ENCODE measurements at regions not wholly inside any gene's neighbourhood (a gene's known extent, or its start where the extent isn't known, plus 50 kb on each side); places are given as distances from the start of the nearest gene placed in this dataset.
"Not testable (repeated sequence)": the region's sequence is repeated elsewhere in the genome, so short reads cannot be mapped to it uniquely, and the experiment has no call there.

DNA sequence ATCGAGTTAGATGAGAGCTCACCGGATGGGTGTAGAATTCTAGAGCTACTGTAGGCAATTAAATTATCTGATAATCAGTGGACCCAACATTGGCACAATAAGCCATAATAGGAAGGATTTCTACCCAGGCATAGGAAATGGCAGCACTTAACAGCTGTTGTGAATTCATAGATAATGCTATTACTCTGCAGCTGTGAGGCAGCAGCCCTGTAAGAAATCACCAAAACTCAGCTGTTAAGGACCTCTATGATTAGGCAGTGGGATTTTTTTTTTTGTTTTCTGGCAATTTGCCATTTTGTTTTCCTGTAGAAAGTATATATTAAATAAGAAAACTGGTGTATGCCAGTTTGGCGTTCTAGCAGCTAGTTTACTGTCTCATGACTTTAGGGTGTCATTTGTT is 609.1 kb upstream of the SLC35B3 start:
- DNase-seq, result no peak

DNA sequence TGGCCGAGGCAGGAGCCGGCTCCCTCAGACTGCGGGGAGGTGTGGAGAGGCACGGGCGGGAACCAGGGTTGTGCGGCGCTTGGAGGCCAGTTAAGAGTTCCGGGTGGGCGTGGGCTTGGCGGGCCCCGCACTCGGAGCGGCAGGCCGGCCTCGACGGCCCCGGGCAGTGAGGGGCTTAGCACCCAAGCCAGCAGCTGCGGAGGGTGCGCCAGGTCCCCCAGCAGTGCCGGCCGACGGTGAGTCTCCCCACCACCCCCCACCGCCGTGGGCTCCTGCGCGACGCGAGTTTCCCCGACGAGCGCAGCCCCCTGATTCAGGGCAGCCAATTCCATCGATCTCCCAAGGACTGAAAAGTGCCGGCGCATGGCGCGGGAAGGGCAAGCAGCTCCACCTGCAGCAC is 605.4 kb upstream of the SLC35B3 start:
- DNase-seq, result no peak

- no peak for DNase-seq
These were observed 603.9 kb upstream of the SLC35B3 start for GRCh38 chr6:9039258-9039657.

GRCh38 chr6:9028086-9028485 is 592.7 kb upstream of the SLC35B3 start:
- DNase-seq, result no peak

DNA sequence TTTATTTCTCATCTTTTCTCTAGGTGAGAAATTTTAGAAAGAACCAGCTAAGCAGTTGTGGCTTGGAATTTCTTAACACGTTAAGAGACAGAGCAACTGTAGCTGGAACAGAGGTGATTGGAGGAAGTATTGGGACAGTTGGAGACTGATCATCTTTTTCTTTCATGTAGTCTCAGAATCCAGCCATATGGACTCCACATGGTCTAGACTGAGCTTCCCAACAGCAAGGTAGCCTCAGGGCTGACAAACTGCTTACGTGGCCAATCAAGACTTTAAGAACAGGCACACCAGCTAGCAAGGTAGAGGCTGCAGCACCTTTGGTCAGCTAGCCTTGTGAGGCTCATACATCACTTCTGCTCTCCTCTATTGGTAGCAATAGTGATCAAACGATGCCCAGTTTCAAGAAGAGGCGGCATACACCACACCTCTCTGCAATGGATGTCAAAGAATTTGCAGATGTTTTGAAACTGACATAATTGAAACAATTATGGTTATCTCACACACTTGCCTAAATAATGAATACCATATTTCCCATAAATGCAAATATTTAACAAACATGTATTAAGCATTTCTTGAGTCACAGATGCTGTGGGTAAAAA is 590.5 kb upstream of the SLC35B3 start:
- no peak for DNase-seq

DNA sequence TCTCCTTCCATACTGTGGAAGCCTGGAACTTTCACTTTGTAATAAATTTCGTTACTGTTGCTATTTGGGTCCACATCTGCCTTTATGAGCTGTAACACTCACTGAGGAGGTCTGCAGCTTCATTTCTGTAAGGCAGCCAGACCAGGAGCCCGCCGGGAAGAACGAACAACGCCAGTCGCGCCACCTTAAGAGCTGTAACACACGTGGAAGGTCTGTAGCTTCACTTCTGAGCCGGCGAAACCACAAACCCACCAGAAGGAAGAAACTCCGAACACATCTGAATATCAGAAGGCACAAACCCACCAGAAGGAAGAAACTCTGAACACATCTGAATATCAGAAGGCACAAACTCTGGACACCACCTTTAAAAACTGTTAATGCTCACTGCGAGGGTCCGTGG is 589.9 kb upstream of the SLC35B3 start:
- no peak for DNase-seq

- DNase-seq, result not testable (repeated sequence)
These were observed 588.9 kb upstream of the SLC35B3 start for GRCh38 chr6:9024246-9024645.

DNA sequence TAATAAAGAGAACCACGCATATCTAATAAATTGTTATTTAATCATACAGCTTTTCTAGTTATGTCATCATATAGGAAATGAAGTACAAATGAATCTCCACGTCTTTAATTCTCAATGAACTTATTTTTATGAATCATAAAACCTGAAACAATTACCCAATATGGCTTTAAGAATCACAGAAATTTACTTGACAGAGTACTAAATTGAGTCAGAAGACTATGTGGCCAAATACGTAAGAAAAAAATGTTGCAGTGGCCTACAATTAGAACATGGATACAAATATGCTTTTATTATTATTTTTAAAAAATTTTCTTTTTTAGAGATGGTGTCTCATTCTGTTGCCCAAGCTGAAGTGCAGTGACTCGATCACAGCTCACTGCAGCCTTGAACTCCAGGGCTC is 584.7 kb upstream of the SLC35B3 start:
- no peak for DNase-seq

DNA sequence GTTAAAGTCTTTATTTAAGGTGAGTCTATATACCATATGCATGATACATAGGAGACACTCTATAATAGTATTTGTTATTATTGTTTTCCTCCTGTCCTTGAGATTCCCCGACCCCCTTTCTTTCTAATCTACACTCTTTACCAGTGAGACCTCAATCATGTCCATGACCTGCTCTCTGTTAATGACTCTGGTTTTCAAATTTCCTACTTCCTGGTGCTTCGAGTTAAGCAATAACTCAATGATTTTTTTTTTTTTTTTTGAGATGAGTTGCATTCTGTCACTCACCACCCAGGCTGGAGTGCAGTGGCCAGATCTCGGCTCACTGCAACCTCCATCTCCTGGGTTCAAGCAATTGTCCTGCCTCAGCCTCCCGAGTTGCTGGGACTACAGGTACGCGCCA is 574.6 kb upstream of the SLC35B3 start:
- no peak for DNase-seq

- no peak for DNase-seq
These were observed 571.7 kb upstream of the SLC35B3 start for GRCh38 chr6:9007027-9007426.

DNA sequence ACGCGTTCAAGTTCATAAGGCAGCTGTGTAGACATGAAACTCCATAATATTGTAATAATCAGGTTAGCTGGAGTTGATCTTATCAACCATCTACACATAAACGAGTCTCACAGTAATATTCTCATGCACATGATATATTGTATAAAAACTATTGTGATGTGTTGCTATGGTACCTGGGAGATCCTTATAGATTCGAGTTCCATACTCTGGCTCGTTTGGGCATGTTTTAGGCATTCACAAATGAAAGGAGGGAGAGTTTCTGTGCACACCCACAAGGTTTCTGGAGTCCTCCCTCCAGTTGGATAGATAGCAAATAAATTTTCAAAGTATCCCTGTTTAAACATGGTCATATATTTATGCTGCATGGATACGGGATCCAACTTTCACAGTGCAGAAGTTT is 567.5 kb upstream of the SLC35B3 start:
- no peak for DNase-seq

GRCh38 chr6:8995156-8995555 is 559.8 kb upstream of the SLC35B3 start:
- DNase-seq, result no peak

DNA sequence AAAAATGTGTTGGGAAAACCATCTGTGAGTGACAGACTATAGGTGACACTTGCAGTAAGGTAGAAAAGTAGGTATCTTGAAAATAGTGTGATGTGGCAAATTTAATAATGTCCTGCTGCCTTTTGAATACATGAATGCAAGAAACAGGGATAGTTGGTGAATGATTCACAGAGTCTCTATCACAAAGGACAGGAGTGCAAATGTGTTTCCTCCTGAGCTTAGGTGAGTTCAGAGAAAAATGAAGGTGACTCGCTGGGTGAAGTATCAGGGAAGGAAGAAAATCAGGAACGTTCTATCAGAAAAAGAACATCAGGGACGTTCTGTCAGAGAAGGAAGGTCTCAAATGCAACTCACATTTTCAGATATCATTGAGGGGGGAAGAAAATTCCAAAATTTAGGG is 557.8 kb upstream of the SLC35B3 start:
- DNase-seq, result no peak

DNA sequence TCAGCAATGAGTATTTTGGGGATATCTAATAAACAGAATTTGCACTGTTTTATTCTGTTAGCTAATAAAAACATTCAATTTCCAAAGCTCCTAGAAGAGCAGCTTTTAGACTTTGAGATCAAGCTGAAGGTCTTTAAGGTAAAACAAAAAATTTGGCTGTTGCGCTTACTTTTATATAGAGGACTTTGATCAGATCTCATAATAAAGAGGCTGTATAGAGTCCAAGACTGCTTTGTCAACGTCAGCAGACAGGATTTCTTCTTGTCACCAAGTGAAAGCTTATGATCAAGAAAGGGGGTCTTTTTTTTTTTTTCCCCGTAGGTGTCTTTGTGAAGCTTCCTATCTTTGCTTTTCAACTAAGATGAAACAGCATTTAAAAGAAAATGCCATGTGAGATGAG is 556.5 kb upstream of the SLC35B3 start:
- DNase-seq, result no peak

DNA sequence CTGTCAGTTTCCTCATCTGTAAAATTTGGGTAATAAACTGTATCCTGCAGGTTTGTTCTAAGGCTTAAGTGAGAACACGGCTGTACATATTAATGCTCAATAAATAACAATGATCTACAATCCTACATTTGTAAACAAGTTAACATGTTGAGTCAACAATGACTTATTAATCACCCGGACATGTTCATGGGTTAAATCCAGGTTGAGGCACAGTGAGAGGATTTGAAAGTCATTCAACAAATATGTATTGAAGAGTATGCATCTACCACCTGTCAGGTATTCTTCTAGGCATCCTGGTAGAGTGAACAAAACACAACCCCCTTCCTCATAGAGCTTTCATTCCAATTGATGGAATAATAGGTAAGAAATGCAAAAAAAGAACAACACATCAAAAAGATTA is 554.7 kb upstream of the SLC35B3 start:
- no peak for DNase-seq

DNA sequence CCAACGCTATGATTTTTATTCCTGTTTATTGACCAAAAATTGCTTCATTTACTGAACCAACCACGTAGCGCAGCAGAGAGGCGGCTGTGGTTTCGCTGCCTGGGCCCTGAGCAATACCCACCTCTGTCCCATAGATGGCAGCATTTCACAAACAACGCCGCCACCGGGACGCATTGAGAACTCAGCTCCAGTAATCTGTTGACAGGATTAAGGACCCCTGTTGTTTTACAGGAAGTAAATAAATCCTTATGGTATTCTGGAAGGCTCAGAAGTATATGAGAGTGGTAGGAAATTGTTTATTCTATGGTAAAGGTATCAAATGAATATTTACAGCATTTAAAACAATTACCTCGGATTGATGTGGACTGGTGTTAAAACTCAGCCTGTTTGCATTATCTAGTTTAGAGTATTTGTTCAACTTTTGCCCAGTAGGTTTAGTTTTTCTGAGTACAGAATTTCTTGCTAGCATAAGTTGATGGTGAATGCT is 547.9 kb upstream of the SLC35B3 start:
- peak; percentile 56 for DNase-seq

DNA sequence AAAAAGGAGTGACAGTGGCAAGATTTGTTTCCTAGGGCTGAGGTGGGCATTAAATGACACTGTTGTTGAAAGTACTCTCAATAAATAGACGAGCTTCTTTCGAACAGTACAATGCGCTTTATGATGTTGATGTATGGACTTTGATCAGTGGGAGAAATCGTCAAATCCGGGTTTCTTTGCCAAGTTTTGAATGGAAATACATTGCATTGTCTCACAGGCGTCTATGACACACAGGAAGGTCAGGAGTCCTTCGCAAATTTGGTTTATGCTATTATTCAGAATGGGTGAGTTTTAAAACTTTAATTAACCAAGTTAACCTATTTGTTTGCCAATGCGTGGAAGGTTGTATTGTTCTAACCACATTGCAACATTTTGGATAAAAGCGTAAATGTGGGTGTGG is 547.3 kb upstream of the SLC35B3 start:
- no peak for DNase-seq

DNA sequence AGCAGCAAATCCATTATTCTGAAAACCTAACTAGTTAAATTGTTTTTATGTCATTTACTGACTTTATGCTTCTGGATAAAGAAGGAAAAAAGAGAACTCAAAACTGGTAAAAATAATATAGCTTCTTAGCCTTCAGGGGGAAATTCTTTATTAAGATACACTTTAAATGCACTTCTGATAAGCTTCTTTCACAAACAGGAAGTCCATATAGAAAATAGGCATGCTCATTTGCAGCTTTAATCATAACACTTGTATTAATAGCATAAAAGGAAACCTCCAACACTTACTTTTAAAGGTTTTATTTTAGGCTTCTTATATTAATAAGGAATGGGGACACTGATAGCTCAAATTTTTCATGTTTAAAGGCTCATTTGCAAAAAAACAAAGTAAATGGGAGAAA is 538.0 kb upstream of the SLC35B3 start:
- DNase-seq, result no peak

DNA sequence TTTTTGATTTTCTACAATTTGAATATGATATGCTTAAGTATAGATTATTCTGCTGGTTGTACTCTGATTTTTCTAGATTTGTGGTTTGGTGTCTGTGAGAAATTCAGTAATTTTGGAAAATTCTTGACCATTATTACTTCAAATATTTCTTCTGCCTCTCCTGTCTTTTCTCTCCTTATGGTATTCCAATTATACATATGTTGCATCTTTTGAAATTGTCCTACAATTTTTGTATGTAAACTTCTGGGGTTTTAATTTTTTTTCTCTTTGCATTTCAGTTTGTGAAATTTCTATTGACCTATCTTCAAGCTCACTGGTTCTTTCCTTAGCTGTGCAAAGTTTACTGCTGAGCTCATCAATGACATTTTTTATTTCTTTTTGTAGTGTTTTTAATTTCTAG is 534.4 kb upstream of the SLC35B3 start:
- DNase-seq, result no peak

- DNase-seq, result no peak
These were observed 523.7 kb upstream of the SLC35B3 start for GRCh38 chr6:8958894-8959511.

- DNase-seq, result no peak
These were observed 518.0 kb upstream of the SLC35B3 start for GRCh38 chr6:8953310-8953709.

- DNase-seq, result no peak
These were observed 513.4 kb upstream of the SLC35B3 start for GRCh38 chr6:8948733-8949132.

- no peak for DNase-seq
These were observed 512.6 kb upstream of the SLC35B3 start for GRCh38 chr6:8947900-8948299.

DNA sequence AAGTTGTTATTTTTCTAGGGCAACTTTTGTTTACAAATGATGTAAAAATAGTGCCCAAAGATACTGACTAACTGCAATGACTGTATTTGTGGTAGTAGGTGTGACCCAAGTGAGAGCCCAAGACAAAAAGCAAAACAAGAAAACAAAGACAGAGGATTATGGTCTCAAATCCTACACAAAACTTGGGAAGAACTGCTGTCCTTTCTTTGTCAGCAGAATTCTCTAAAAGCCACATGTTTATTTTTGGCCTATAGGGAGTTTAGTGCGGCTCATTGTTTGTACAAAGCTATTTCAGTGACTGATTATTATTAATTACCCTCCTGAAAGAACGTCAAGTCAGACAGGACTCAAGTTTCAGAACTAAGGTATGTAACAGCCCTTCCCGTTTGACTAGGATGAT is 509.2 kb upstream of the SLC35B3 start:
- DNase-seq, result no peak

DNA sequence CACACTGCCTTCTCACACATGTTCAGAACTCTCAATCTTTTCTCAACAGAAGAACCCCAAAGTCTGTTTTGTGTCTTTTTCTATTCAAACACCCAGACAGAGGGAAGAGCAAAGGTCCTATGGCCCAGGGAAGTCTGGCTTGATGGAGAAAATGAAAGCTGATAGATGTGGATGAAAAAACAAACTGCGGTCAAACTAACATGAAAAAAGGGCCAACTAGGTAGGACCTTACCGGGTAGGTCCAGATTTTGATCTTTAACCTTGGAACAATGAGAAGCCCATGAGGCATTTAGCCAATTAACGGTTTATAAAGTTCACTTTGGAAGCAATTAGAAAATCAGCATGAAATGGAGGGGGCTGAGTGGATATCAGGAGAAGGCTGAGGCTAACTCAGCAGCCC is 507.7 kb upstream of the SLC35B3 start:
- no peak for DNase-seq

Measured in GOT3 (cell line).